Trophoblast cell (in vitro differentiated cells and primary cell): ENCODE measurements at regions not wholly inside any gene's neighbourhood (a gene's known extent, or its start where the extent isn't known, plus 50 kb on each side); places are given as distances from the start of the nearest gene placed in this dataset.

ENCODE experiments used
- DNase-seq, 2 donors: peaks; one replicate each; pipeline ENCODE4 v3.0.0-alpha.2; 2016
- H2AFZ ChIP-seq: 2 replicates; pipeline ENCODE4 v1.6.1; 2013; ENCODE audit warnings: low read length, moderate library complexity, mild to moderate bottlenecking; ENCODE audit not compliant: insufficient read depth, poor library complexity
- H2AK5ac ChIP-seq: 2 replicates; pipeline ENCODE4 v1.6.1; 2013; ENCODE audit warnings: mild to moderate bottlenecking, low read length
- H2BK120ac ChIP-seq: 2 replicates; pipeline ENCODE4 v1.6.1; 2013; ENCODE audit warnings: low read length, mild to moderate bottlenecking, moderate library complexity; ENCODE audit not compliant: insufficient read depth, poor library complexity
- H2BK12ac ChIP-seq: 2 replicates; pipeline ENCODE4 v1.6.1; 2013; ENCODE audit warnings: mild to moderate bottlenecking, low read length, moderate library complexity
- H2BK5ac ChIP-seq: 2 replicates; pipeline ENCODE4 v1.6.1; 2013; ENCODE audit warnings: low read length, low read depth, moderate library complexity, mild to moderate bottlenecking; ENCODE audit not compliant: poor library complexity
- H3K14ac ChIP-seq: 2 replicates; pipeline ENCODE4 v1.6.1; 2013; ENCODE audit warnings: mild to moderate bottlenecking, low read length
- H3K18ac ChIP-seq: 2 replicates; pipeline ENCODE4 v1.6.1; 2013; ENCODE audit warnings: mild to moderate bottlenecking, low read length
- H3K23ac ChIP-seq: 2 replicates; pipeline ENCODE4 v1.6.1; 2013; ENCODE audit warnings: low read length
- H3K27ac ChIP-seq: 2 replicates; pipeline ENCODE4 v1.5.1; 2013; ENCODE audit warnings: low read depth, mild to moderate bottlenecking, inconsistent platforms, low read length, moderate library complexity
- H3K27me3 ChIP-seq: 2 replicates; pipeline ENCODE4 v1.6.1; 2013; ENCODE audit warnings: inconsistent platforms, mild to moderate bottlenecking, low read length, moderate library complexity; ENCODE audit not compliant: insufficient read depth
- H3K36me3 ChIP-seq, 2 experiments: 1 replicate in 1 of 2; 2 replicates in 1 of 2; pipeline ENCODE4 v1.6.1; 2013; ENCODE audit warnings: low read length in 2 of 2, mild to moderate bottlenecking in 2 of 2, moderate library complexity in 1 of 2; ENCODE audit not compliant: insufficient read depth in 2 of 2, control insufficient read depth in 1 of 2
- H3K4ac ChIP-seq: 2 replicates; pipeline ENCODE4 v1.6.1; 2013; ENCODE audit warnings: low read depth, mild to moderate bottlenecking, low read length, moderate library complexity
- H3K4me1 ChIP-seq, 2 experiments: 1 replicate in 1 of 2; 2 replicates in 1 of 2; pipeline ENCODE4 v1.6.1; 2013; ENCODE audit warnings: low read length in 2 of 2, mild to moderate bottlenecking in 2 of 2, moderate library complexity in 1 of 2; ENCODE audit not compliant: insufficient read depth in 2 of 2, control insufficient read depth in 1 of 2
- H3K4me2 ChIP-seq: 2 replicates; pipeline ENCODE4 v1.6.1; 2013; ENCODE audit warnings: inconsistent platforms, mild to moderate bottlenecking, low read length, moderate library complexity
- H3K4me3 ChIP-seq: 2 replicates; pipeline ENCODE4 v1.5.1; 2013; ENCODE audit warnings: mild to moderate bottlenecking, low read depth, low read length, inconsistent platforms
- H3K79me1 ChIP-seq: one replicate; pipeline ENCODE4 v1.6.1; 2013; ENCODE audit warnings: low read length
- H3K79me2 ChIP-seq: 2 replicates; pipeline ENCODE4 v1.6.1; 2013; ENCODE audit warnings: low read length, mild to moderate bottlenecking; ENCODE audit not compliant: control insufficient read depth, insufficient read depth, poor library complexity
- H3K9ac ChIP-seq: 2 replicates; pipeline ENCODE4 v1.6.1; 2013; ENCODE audit warnings: mild to moderate bottlenecking, low read length
- H3K9me3 ChIP-seq: 2 replicates; pipeline ENCODE4 v1.6.1; 2013; ENCODE audit warnings: low read depth, mild to moderate bottlenecking, control low read depth, inconsistent platforms, low read length; ENCODE audit not compliant: insufficient read depth
- H4K12ac ChIP-seq: 2 replicates; pipeline ENCODE4 v1.6.1; 2013; ENCODE audit warnings: low read depth, mild to moderate bottlenecking, low read length, moderate library complexity
- H4K8ac ChIP-seq: 2 replicates; pipeline ENCODE4 v1.6.1; 2013; ENCODE audit warnings: low read depth, mild to moderate bottlenecking, low read length, moderate library complexity
- H4K91ac ChIP-seq: one replicate; pipeline ENCODE4 v1.6.1; 2013; ENCODE audit warnings: low read depth, mild to moderate bottlenecking, low read length, moderate library complexity
- WGBS: extraction: QIAGEN DNeasy Blood & Tissue Kit; methylation state at CpG from one replicate; pipeline ENCODE4 v1.1.7; 2013; ENCODE audit warnings: missing lambda C conversion rate; ENCODE audit not compliant: insufficient read length, insufficient coverage; ENCODE audit errors: extremely low coverage; 5-methylcytosine and 5-hydroxymethylcytosine counted together

GRCh38 chrX:39019056-39019455, 217.8 kb downstream of the MID1IP1 start:
- no peaks in the 10 kb centered on the region for H3K79me2 ChIP-seq
- H3K27ac ChIP-seq, result no peak overlapping the region
- no peak overlapping the region for H2BK12ac ChIP-seq
- H3K4me3 ChIP-seq, result no peak overlapping the region
- WGBS, result no CpG with 5 or more reads among the region's 10 CpGs
- H4K12ac ChIP-seq, result no peak overlapping the region
- no peaks in the 10 kb centered on the region for H3K27me3 ChIP-seq
- H4K8ac ChIP-seq, result no peak overlapping the region
- H3K4me1 ChIP-seq, result peaks cover 0 to 4% of the 10 kb centered on the region in 2 experiments
- no peak overlapping the region for H3K4ac ChIP-seq
- no peak overlapping the region for H2BK120ac ChIP-seq
- no peaks in the 10 kb centered on the region for H3K79me1 ChIP-seq
- no peaks in the 10 kb centered on the region for H3K9me3 ChIP-seq
- no peak overlapping the region for H2BK5ac ChIP-seq
- no peak overlapping the region for H3K18ac ChIP-seq
- H2AK5ac ChIP-seq, result no peak overlapping the region
- H3K4me2 ChIP-seq, result no peak overlapping the region
- no peak overlapping the region for H3K9ac ChIP-seq
- H3K14ac ChIP-seq, result no peak overlapping the region
- no peak overlapping the region for H3K23ac ChIP-seq
- H4K91ac ChIP-seq, result no peak overlapping the region
- no peak overlapping the region for H2AFZ ChIP-seq
- no peak for DNase-seq
- no peaks in the 10 kb centered on the region for H3K36me3 ChIP-seq

GRCh38 chrX:39020051-39020669, 218.9 kb downstream of the MID1IP1 start:
- WGBS, result no CpG with 5 or more reads among the region's 6 CpGs

GRCh38 chrX:39022106-39022505, 220.8 kb downstream of the MID1IP1 start:
- Histone ChIP-seq H3K14ac (no peak overlapping the region), H3K18ac (no peak overlapping the region), H3K4ac (no peak overlapping the region), H4K12ac (no peak overlapping the region), H2BK12ac (no peak overlapping the region), H3K4me1 (no peaks in the 10 kb centered on the region), H3K9me3 (no peaks in the 10 kb centered on the region), H3K23ac (no peak overlapping the region), H3K36me3 (no peaks in the 10 kb centered on the region), H3K4me2 (no peak overlapping the region), H3K9ac (no peak overlapping the region), H2BK5ac (no peak overlapping the region), H3K27me3 (no peaks in the 10 kb centered on the region), H2BK120ac (no peak overlapping the region), H4K8ac (no peak overlapping the region), H4K91ac (no peak overlapping the region), H3K79me2 (no peaks in the 10 kb centered on the region), H2AFZ (no peak overlapping the region), H3K27ac (no peak overlapping the region), H3K4me3 (no peak overlapping the region), H2AK5ac (no peak overlapping the region), H3K79me1 (no peaks in the 10 kb centered on the region)
- DNase-seq, result no peak
- no CpG with 5 or more reads among the region's 2 CpGs for WGBS

More at GRCh38 chrX:39020051-39020669, 218.9 kb downstream of the MID1IP1 start:
- Histone ChIP-seq H3K23ac (no peak overlapping the region), H3K4me3 (no peak overlapping the region), H2BK5ac (no peak overlapping the region), H4K91ac (no peak overlapping the region), H2AFZ (no peak overlapping the region), H3K4me1 (peaks cover 0 to 2% of the 10 kb centered on the region in 2 experiments), H4K12ac (no peak overlapping the region), H2AK5ac (no peak overlapping the region), H3K79me1 (no peaks in the 10 kb centered on the region), H3K79me2 (no peaks in the 10 kb centered on the region), H3K4me2 (no peak overlapping the region), H2BK12ac (no peak overlapping the region), H3K27me3 (no peaks in the 10 kb centered on the region), H4K8ac (no peak overlapping the region), H3K9ac (no peak overlapping the region), H3K18ac (no peak overlapping the region), H3K9me3 (no peaks in the 10 kb centered on the region), H2BK120ac (no peak overlapping the region), H3K4ac (no peak overlapping the region), H3K36me3 (no peaks in the 10 kb centered on the region), H3K14ac (no peak overlapping the region), H3K27ac (no peak overlapping the region)
- DNase-seq, result no peak

- Histone ChIP-seq H4K8ac (no peak overlapping the region), H2AFZ (no peak overlapping the region), H3K27ac (no peak overlapping the region), H3K18ac (no peak overlapping the region), H3K36me3 (no peaks in the 10 kb centered on the region), H3K4me3 (no peak overlapping the region), H3K23ac (no peak overlapping the region), H3K79me2 (no peaks in the 10 kb centered on the region), H3K4me1 (no peaks in the 10 kb centered on the region), H2BK12ac (no peak overlapping the region), H2BK5ac (no peak overlapping the region), H2BK120ac (no peak overlapping the region), H4K91ac (no peak overlapping the region), H3K9me3 (no peaks in the 10 kb centered on the region), H3K9ac (no peak overlapping the region), H3K4ac (no peak overlapping the region), H3K79me1 (no peaks in the 10 kb centered on the region), H2AK5ac (no peak overlapping the region), H3K14ac (no peak overlapping the region), H3K4me2 (no peak overlapping the region), H3K27me3 (no peaks in the 10 kb centered on the region), H4K12ac (no peak overlapping the region)
- no peak for DNase-seq
- WGBS, result no CpG with 5 or more reads among the region's 2 CpGs
Measured at GRCh38 chrX:39029221-39029620, 228.0 kb downstream of the MID1IP1 start.
